Uterus (tissue), 2 donors: ENCODE measurements at regions not wholly inside any gene's neighbourhood (a gene's known extent, or its start where the extent isn't known, plus 50 kb on each side); places are given as distances from the start of the nearest gene placed in this dataset.

Experiments used
- POLR2A ChIP-seq, 2 donors: fragments of 450-650 bp; IDR thresholded peaks; one replicate each; pipeline ENCODE4 v1.6.1; 2016; ENCODE audit warnings: antibody characterized with exemption in 2 of 2, mild to moderate bottlenecking in 1 of 2, moderate library complexity in 1 of 2
- TF ChIP-seq, protein P1 (sequence below), 4 experiments: fragments of 200-600 bp in 2 of 4; fragments of 450-650 bp in 2 of 4; sonication (generic) in 2 of 4; IDR thresholded peaks; one replicate each; pipeline ENCODE4 v1.5.1; 2016 to 2019; ENCODE audit warnings: antibody characterized with exemption in 4 of 4, mild to moderate bottlenecking in 2 of 4, moderate library complexity in 1 of 4

- no peak for TF ChIP-seq POLR2A (IDR thresholded peaks at IDR 0.05)
- TF ChIP-seq, protein P1, sequence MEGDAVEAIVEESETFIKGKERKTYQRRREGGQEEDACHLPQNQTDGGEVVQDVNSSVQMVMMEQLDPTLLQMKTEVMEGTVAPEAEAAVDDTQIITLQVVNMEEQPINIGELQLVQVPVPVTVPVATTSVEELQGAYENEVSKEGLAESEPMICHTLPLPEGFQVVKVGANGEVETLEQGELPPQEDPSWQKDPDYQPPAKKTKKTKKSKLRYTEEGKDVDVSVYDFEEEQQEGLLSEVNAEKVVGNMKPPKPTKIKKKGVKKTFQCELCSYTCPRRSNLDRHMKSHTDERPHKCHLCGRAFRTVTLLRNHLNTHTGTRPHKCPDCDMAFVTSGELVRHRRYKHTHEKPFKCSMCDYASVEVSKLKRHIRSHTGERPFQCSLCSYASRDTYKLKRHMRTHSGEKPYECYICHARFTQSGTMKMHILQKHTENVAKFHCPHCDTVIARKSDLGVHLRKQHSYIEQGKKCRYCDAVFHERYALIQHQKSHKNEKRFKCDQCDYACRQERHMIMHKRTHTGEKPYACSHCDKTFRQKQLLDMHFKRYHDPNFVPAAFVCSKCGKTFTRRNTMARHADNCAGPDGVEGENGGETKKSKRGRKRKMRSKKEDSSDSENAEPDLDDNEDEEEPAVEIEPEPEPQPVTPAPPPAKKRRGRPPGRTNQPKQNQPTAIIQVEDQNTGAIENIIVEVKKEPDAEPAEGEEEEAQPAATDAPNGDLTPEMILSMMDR (IDR thresholded peaks at IDR 0.05): no peak
These were observed 74.0 kb upstream of the SLC6A6 start for GRCh38 chr3:14328422-14328821.
